GM12878 (cell line): ENCODE measurements at regions not wholly inside any gene's neighbourhood (a gene's known extent, or its start where the extent isn't known, plus 50 kb on each side); places are given as distances from the start of the nearest gene placed in this dataset.

Source experiments
- ATAC-seq: fragments of 200-7000 bp; cut with Tn5 transposase; 3 replicates; pipeline ENCODE4 v1.9.1; 2020; ENCODE audit warnings: mild to moderate bottlenecking, moderate library complexity
- BruUV-seq: library from RNA; stranded (reverse); fragments of 400-500 nt; replicated peaks from 2 replicates; lab custom pipeline; 2021; lab: Mats Ljungman, UMichigan
- CTCF ChIA-PET: fragments of 300-600 bp; sonication (Branson Sonifier 250); formaldehyde crosslinking; extraction: SDS; loops from one replicate; lab custom pipeline; 2021; ENCODE audit warnings: inconsistent platforms; lab: Yijun Ruan, JAX
- POLR2A ChIA-PET: fragments of 350-600 bp; formaldehyde crosslinking; extraction: SDS; loops from one replicate; lab custom pipeline; 2021; ENCODE audit warnings: inconsistent platforms; lab: Charles Lee
- RAD21 ChIA-PET: fragments of 300-600 bp; sonication (Branson Sonifier 250); formaldehyde crosslinking; loops from one replicate; lab custom pipeline; 2023; ENCODE audit warnings: antibody characterized with exemption; ENCODE audit not compliant: unreplicated experiment; lab: Charles Lee
- SMC1A ChIA-PET: fragments of 300-600 bp; sonication (Branson Sonifier 250); formaldehyde crosslinking; loops from one replicate; lab custom pipeline; 2023; ENCODE audit not compliant: unreplicated experiment, uncharacterized antibody; lab: Charles Lee
- DNase-seq: peaks from one replicate; pipeline ENCODE4 v3.0.0-alpha.2; 2011; ENCODE audit warnings: low read depth, low spot score
- FAIRE-seq: peaks from 3 replicates; lab custom pipeline; 2011; peaks lifted over from hg19 to GRCh38; lab: Jason Lieb, UNC
- H2AFZ ChIP-seq: 2 replicates; pipeline ENCODE4 v1.6.0; 2011; ENCODE audit warnings: low read depth, low read length, control low read depth; ENCODE audit not compliant: control insufficient read depth
- H3K27ac ChIP-seq: 2 replicates; pipeline ENCODE4 v1.5.1; 2011; ENCODE audit warnings: control low read depth; ENCODE audit not compliant: control insufficient read depth, insufficient read depth
- H3K27me3 ChIP-seq, 2 experiments: replicated peaks in 1 of 2; 2 replicates each; pipeline versions ENCODE4 v1.6.0 to v1.6.1; 2011; ENCODE audit warnings: low read length in 1 of 2; ENCODE audit not compliant: control insufficient read depth in 2 of 2, insufficient read depth in 2 of 2
- H3K36me3 ChIP-seq, 2 experiments: 2 replicates each; pipeline ENCODE4 v1.5.1; 2011; ENCODE audit warnings: low read length in 1 of 2; ENCODE audit not compliant: control insufficient read depth in 2 of 2, insufficient read depth in 2 of 2
- H3K4me1 ChIP-seq: 2 replicates; pipeline ENCODE4 v1.6.1; 2011; ENCODE audit warnings: mild to moderate bottlenecking, low read length, moderate library complexity, mixed read lengths; ENCODE audit not compliant: control insufficient read depth, insufficient read depth
- H3K4me2 ChIP-seq: 2 replicates; pipeline ENCODE4 v1.6.0; 2011; ENCODE audit warnings: control low read depth; ENCODE audit not compliant: control insufficient read depth, insufficient read depth
- H3K4me3 ChIP-seq: fragments of 200-600 bp; sonication (generic); 2 replicates; pipeline ENCODE4 v1.5.1; 2016
- H3K79me2 ChIP-seq: 2 replicates; pipeline ENCODE4 v1.6.0; 2011; ENCODE audit warnings: low read length; ENCODE audit not compliant: control insufficient read depth, insufficient read depth
- H3K9ac ChIP-seq: 2 replicates; pipeline ENCODE4 v1.8.0; 2011; ENCODE audit warnings: low read length, control low read depth, mixed read lengths; ENCODE audit not compliant: control insufficient read depth, insufficient read depth
- H3K9me3 ChIP-seq: replicated peaks from 3 replicates; pipeline ENCODE4 v1.5.1; 2011; ENCODE audit warnings: mild to moderate bottlenecking, low read length; ENCODE audit not compliant: control insufficient read depth, insufficient read depth
- H4K20me1 ChIP-seq: 2 replicates; pipeline ENCODE4 v1.6.0; 2011; ENCODE audit not compliant: control insufficient read depth, insufficient read depth
- RB1 ChIP-seq: fragments of 450-650 bp; formaldehyde crosslinking; IDR thresholded peaks from 2 replicates; pipeline ENCODE4 v1.6.1; 2017; ENCODE audit warnings: mild to moderate bottlenecking, borderline replicate concordance
- REST ChIP-seq: IDR thresholded peaks from 2 replicates; pipeline ENCODE4 v1.6.1; 2012; ENCODE audit warnings: mild to moderate bottlenecking, low read depth, low read length
- WGBS: methylation state at CpG from one replicate; pipeline ENCODE4 v1.1.6; 2016; ENCODE audit warnings: low lambda C conversion rate; ENCODE audit not compliant: insufficient replicate concordance, insufficient coverage; ENCODE audit errors: missing lambda C conversion rate; 5-methylcytosine and 5-hydroxymethylcytosine counted together
- in situ Hi-C: fragments of 300-500 bp; cut with MboI; formaldehyde crosslinking; loops from 9 replicates; pipeline ENCODE4 v1.14.3; 2018; ENCODE audit warnings: mixed read lengths
- intact Hi-C: fragments of 100-400 bp; cut with micrococcal nuclease; formaldehyde crosslinking; loops from one replicate; pipeline ENCODE4 v1.14.2; 2022; ENCODE audit not compliant: unreplicated experiment

- no peak for TF ChIP-seq REST
- TF ChIP-seq, all 136 proteins: peak for 0
Measured at GRCh38 chr15:98528046-98528725, 120.2 kb upstream of the IGF1R start (continued).

GRCh38 chr15:98529205-98530145, 118.9 kb upstream of the IGF1R start:
- Histone ChIP-seq H3K4me3 (no peak overlapping the region), H3K36me3 (no peaks in the 10 kb centered on the region), H3K4me1 (no peaks in the 10 kb centered on the region), H3K27ac (no peak overlapping the region), H3K27me3 (no peaks in the 10 kb centered on the region), H3K9me3 (no peaks in the 10 kb centered on the region), H3K79me2 (no peaks in the 10 kb centered on the region), H3K9ac (no peak overlapping the region), H4K20me1 (no peaks in the 10 kb centered on the region), H2AFZ (no peak overlapping the region), H3K4me2 (no peak overlapping the region)
- ChIA-PET CTCF (no interaction called here), SMC1A (no interaction called here), POLR2A (interaction anchor here (0.5 kb wide), 1 partner anchor 26 kb away, joined by 3 read pairs; no protein-coding TSS in a partner anchor), RAD21 (no interaction called here)
- no TSS peak for BruUV-seq
- intact Hi-C loops = no loop called here
- FAIRE-seq = no peak
- in situ Hi-C loops = no loop called here
- no peak for TF ChIP-seq RB1
- no peak for ATAC-seq
- 36% methylated on average over 19 of the region's 19 CpGs for WGBS
- no peak for DNase-seq
